GM12891 (cell line): ENCODE measurements at regions not wholly inside any gene's neighbourhood (a gene's known extent, or its start where the extent isn't known, plus 50 kb on each side); places are given as distances from the start of the nearest gene placed in this dataset.

Experiments used
- PAX5 ChIP-seq: IDR thresholded peaks from 2 replicates; pipeline ENCODE4 v1.6.1; 2011; ENCODE audit warnings: low read length, moderate library complexity, mild to moderate bottlenecking; ENCODE audit not compliant: insufficient read depth, severe bottlenecking
- POLR2A ChIP-seq: IDR thresholded peaks from 2 replicates; pipeline ENCODE4 v1.6.1; 2011; ENCODE audit warnings: low read depth, low read length, control low read depth
- POLR2AphosphoS5 ChIP-seq: IDR thresholded peaks from 2 replicates; pipeline ENCODE4 v1.6.1; 2011; ENCODE audit warnings: low read depth, low read length, control low read depth
- POU2F2 ChIP-seq: IDR thresholded peaks from 2 replicates; pipeline ENCODE4 v1.6.1; 2011; ENCODE audit warnings: low read depth, mild to moderate bottlenecking, control low read depth, low read length, moderate library complexity
- SPI1 ChIP-seq: IDR thresholded peaks from 2 replicates; pipeline ENCODE4 v1.6.1; 2011; ENCODE audit warnings: low read depth, low read length, control low read depth
- TAF1 ChIP-seq: IDR thresholded peaks from 2 replicates; pipeline ENCODE4 v1.6.1; 2011; ENCODE audit warnings: low read depth, low read length, control low read depth

DNA sequence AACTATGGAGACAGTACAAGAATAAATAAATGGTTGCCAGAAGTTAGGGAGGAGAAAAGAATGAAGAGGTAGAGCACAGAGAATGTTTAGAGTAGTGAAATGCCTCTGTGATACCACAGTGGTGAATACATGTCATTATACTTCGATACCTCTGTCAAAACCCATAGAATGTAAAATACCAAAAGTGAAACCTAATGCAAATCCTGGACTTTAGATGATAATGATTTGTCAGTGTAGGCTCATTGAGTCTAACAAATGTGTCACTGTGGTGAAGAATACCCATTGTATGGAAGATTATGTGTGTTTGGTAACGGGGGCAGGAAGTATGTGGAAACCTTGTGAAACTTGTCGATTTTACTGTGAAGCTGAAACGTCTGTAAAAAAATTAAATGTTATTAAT, 1106.5 kb upstream of the TMPRSS15 start:
- TF ChIP-seq POLR2A: no peak
- TF ChIP-seq POLR2AphosphoS5: no peak
- TF ChIP-seq POU2F2: no peak
- TF ChIP-seq TAF1: no peak
- TF ChIP-seq PAX5: no peak
- TF ChIP-seq SPI1: no peak
